Loucy (cell line): ENCODE measurements at regions not wholly inside any gene's neighbourhood (a gene's known extent, or its start where the extent isn't known, plus 50 kb on each side); places are given as distances from the start of the nearest gene placed in this dataset.
"Not testable (repeated sequence)": the region's sequence is repeated elsewhere in the genome, so short reads cannot be mapped to it uniquely, and the experiment has no call there.

ENCODE experiments used
- H2AFZ ChIP-seq: fragments of 200-600 bp; sonication (generic); 2 replicates; pipeline ENCODE4 v1.6.0; 2016; ENCODE audit warnings: antibody characterized with exemption, mild to moderate bottlenecking, low read length, moderate library complexity
- H3F3A ChIP-seq: fragments of 200-600 bp; 2 replicates; pipeline ENCODE4 v1.6.0; 2016; ENCODE audit warnings: antibody characterized with exemption, low read depth, mild to moderate bottlenecking
- H3K27me3 ChIP-seq: fragments of 200-600 bp; sonication (generic); 2 replicates; pipeline ENCODE4 v1.6.1; 2014; ENCODE audit warnings: low read length, mild to moderate bottlenecking; ENCODE audit not compliant: insufficient read depth, poor library complexity, severe bottlenecking
- H3K36me3 ChIP-seq: fragments of 200-600 bp; sonication (generic); 2 replicates; pipeline ENCODE4 v1.6.1; 2016; ENCODE audit warnings: low read length; ENCODE audit not compliant: insufficient read depth
- H3K4me1 ChIP-seq: fragments of 200-600 bp; sonication (generic); 2 replicates; pipeline ENCODE4 v1.5.1; 2014; ENCODE audit warnings: low read length, mild to moderate bottlenecking; ENCODE audit not compliant: insufficient read depth, poor library complexity, severe bottlenecking
- H3K4me2 ChIP-seq: fragments of 200-600 bp; sonication (generic); 2 replicates; pipeline ENCODE4 v1.6.0; 2014; ENCODE audit warnings: antibody characterized with exemption, low read length, low read depth, mild to moderate bottlenecking; ENCODE audit not compliant: poor library complexity, severe bottlenecking
- H3K4me3 ChIP-seq: fragments of 200-600 bp; sonication (generic); 2 replicates; pipeline ENCODE4 v1.5.1; 2014; ENCODE audit warnings: low read length, mild to moderate bottlenecking, mixed read lengths; ENCODE audit not compliant: poor library complexity, severe bottlenecking
- H3K79me2 ChIP-seq: fragments of 200-600 bp; sonication (generic); 2 replicates; pipeline ENCODE4 v1.6.1; 2014; ENCODE audit warnings: low read length; ENCODE audit not compliant: insufficient read depth
- H3K9ac ChIP-seq: fragments of 200-600 bp; sonication (generic); 2 replicates; pipeline ENCODE4 v1.6.0; 2014; ENCODE audit warnings: mild to moderate bottlenecking, low read depth, low read length, moderate library complexity; ENCODE audit not compliant: poor library complexity, severe bottlenecking
- H3K9me2 ChIP-seq: fragments of 200-600 bp; sonication (generic); replicated peaks from 2 replicates; pipeline ENCODE4 v1.6.1; 2016; ENCODE audit warnings: low read depth, low read length, mixed read lengths
- H3K9me3 ChIP-seq: fragments of 200-600 bp; sonication (generic); 2 replicates; pipeline ENCODE4 v1.6.1; 2014; ENCODE audit warnings: mild to moderate bottlenecking, antibody characterized with exemption, low read length, low read depth; ENCODE audit not compliant: insufficient read depth
- H4K20me1 ChIP-seq: fragments of 200-600 bp; sonication (generic); 2 replicates; pipeline ENCODE4 v1.6.0; 2014; ENCODE audit warnings: antibody characterized with exemption, low read length, mild to moderate bottlenecking; ENCODE audit not compliant: insufficient read depth, poor library complexity, severe bottlenecking
- CTCF ChIP-seq: fragments of 200-600 bp; sonication (generic); conservative IDR thresholded peaks from 2 replicates; pipeline ENCODE4 v1.5.1; 2014; ENCODE audit warnings: mild to moderate bottlenecking, antibody characterized with exemption, low read length
- EZH2phosphoT487 ChIP-seq: fragments of 200-600 bp; IDR thresholded peaks from 2 replicates; pipeline ENCODE4 v1.6.1; 2018; ENCODE audit warnings: antibody characterized with exemption, mild to moderate bottlenecking, moderate library complexity, borderline replicate concordance

- H3K4me2 ChIP-seq, result no peak overlapping the region
- no peak for TF ChIP-seq EZH2phosphoT487
- no peak for TF ChIP-seq CTCF
Measured at GRCh38 chr3:186451371-186451770, 89.3 kb upstream of the DGKG start.

GRCh38 chr3:186444974-186445373, 82.9 kb upstream of the DGKG start:
- H4K20me1 ChIP-seq, result no peaks in the 10 kb centered on the region
- H3K4me3 ChIP-seq, result no peak overlapping the region
- no peak overlapping the region for H3K4me2 ChIP-seq
- no peaks in the 10 kb centered on the region for H3K9me3 ChIP-seq
- no peak for TF ChIP-seq EZH2phosphoT487
- TF ChIP-seq CTCF, result no peak
- no peaks in the 10 kb centered on the region for H3K27me3 ChIP-seq
- H3K79me2 ChIP-seq, result no peaks in the 10 kb centered on the region
- no peaks in the 10 kb centered on the region for H3F3A ChIP-seq
- no peak overlapping the region for H3K9ac ChIP-seq
- H3K36me3 ChIP-seq, result no peaks in the 10 kb centered on the region
- no peaks in the 10 kb centered on the region for H3K9me2 ChIP-seq
- H2AFZ ChIP-seq, result no peak overlapping the region
- H3K4me1 ChIP-seq, result no peaks in the 10 kb centered on the region

More at GRCh38 chr3:186451371-186451770, 89.3 kb upstream of the DGKG start:
- H3K4me3 ChIP-seq, result no peak overlapping the region
- H3K36me3 ChIP-seq, result no peaks in the 10 kb centered on the region
- no peaks in the 10 kb centered on the region for H3K9me3 ChIP-seq
- H3K9ac ChIP-seq, result no peak overlapping the region
- no peaks in the 10 kb centered on the region for H3K79me2 ChIP-seq
- H4K20me1 ChIP-seq, result no peaks in the 10 kb centered on the region
- H2AFZ ChIP-seq, result no peak overlapping the region
- no peaks in the 10 kb centered on the region for H3F3A ChIP-seq
- no peaks in the 10 kb centered on the region for H3K27me3 ChIP-seq
- H3K9me2 ChIP-seq, result no peaks in the 10 kb centered on the region
- no peaks in the 10 kb centered on the region for H3K4me1 ChIP-seq

GRCh38 chr3:186444288-186444687, 82.3 kb upstream of the DGKG start:
- Histone ChIP-seq H3K9me3 (no peaks in the 10 kb centered on the region), H3K27me3 (no peaks in the 10 kb centered on the region), H3K9me2 (no peaks in the 10 kb centered on the region), H3K79me2 (no peaks in the 10 kb centered on the region), H3K4me3 (no peak overlapping the region), H3K4me1 (no peaks in the 10 kb centered on the region), H3K36me3 (no peaks in the 10 kb centered on the region), H3K4me2 (no peak overlapping the region), H3K9ac (no peak overlapping the region), H4K20me1 (no peaks in the 10 kb centered on the region), H3F3A (no peaks in the 10 kb centered on the region), H2AFZ (no peak overlapping the region)
- TF ChIP-seq CTCF (no peak), EZH2phosphoT487 (no peak)

- not testable (repeated sequence) for H3K9me2 ChIP-seq, H3F3A ChIP-seq, H3K36me3 ChIP-seq
Measured at GRCh38 chr3:186442979-186443378, 80.9 kb upstream of the DGKG start.

More at GRCh38 chr3:186442979-186443378, 80.9 kb upstream of the DGKG start:
- H3K4me3 ChIP-seq, H4K20me1 ChIP-seq, H2AFZ ChIP-seq, H3K9me3 ChIP-seq, H3K27me3 ChIP-seq, H3K4me1 ChIP-seq, H3K4me2 ChIP-seq, H3K9ac ChIP-seq, H3K79me2 ChIP-seq: not testable (repeated sequence)
